Mesenchymal stem cell (in vitro differentiated cells and primary cell): ENCODE measurements at regions not wholly inside any gene's neighbourhood (a gene's known extent, or its start where the extent isn't known, plus 50 kb on each side); places are given as distances from the start of the nearest gene placed in this dataset.
"Not testable (repeated sequence)": the region's sequence is repeated elsewhere in the genome, so short reads cannot be mapped to it uniquely, and the experiment has no call there.

ENCODE experiments used
- DNase-seq: peaks from one replicate; pipeline ENCODE4 v3.0.0-alpha.2; 2013
- H2AFZ ChIP-seq: one replicate; pipeline ENCODE4 v1.6.1; 2013; ENCODE audit warnings: low read depth, mild to moderate bottlenecking, control low read depth, inconsistent platforms, low read length, moderate library complexity
- H2AK5ac ChIP-seq: 2 replicates; pipeline ENCODE4 v1.6.1; 2013; ENCODE audit warnings: low read length, moderate library complexity, mild to moderate bottlenecking, inconsistent platforms; ENCODE audit not compliant: severe bottlenecking
- H2BK120ac ChIP-seq: one replicate; pipeline ENCODE4 v1.6.1; 2013; ENCODE audit warnings: low read depth, mild to moderate bottlenecking, inconsistent platforms, low read length, moderate library complexity
- H2BK12ac ChIP-seq, 2 experiments: one replicate each; pipeline ENCODE4 v1.6.1; 2013; ENCODE audit warnings: inconsistent platforms in 2 of 2, low read length in 2 of 2, mild to moderate bottlenecking in 2 of 2, moderate library complexity in 2 of 2, control low read depth in 1 of 2
- H2BK15ac ChIP-seq: one replicate; pipeline ENCODE4 v1.6.1; 2013; ENCODE audit warnings: mild to moderate bottlenecking, low read depth, inconsistent platforms; ENCODE audit not compliant: poor library complexity, severe bottlenecking
- H2BK5ac ChIP-seq: 2 replicates; pipeline ENCODE4 v1.6.1; 2013; ENCODE audit warnings: low read depth, mild to moderate bottlenecking, low read length, control low read depth, inconsistent platforms; ENCODE audit not compliant: poor library complexity, severe bottlenecking
- H3K14ac ChIP-seq, 2 experiments: one replicate each; pipeline ENCODE4 v1.6.1; 2013; ENCODE audit warnings: inconsistent platforms in 2 of 2, low read length in 2 of 2, control low read depth in 1 of 2, mild to moderate bottlenecking in 1 of 2, moderate library complexity in 1 of 2
- H3K18ac ChIP-seq, 2 experiments: one replicate each; pipeline ENCODE4 v1.6.1; 2013; ENCODE audit warnings: inconsistent platforms in 2 of 2, low read length in 2 of 2, control low read depth in 1 of 2, low read depth in 1 of 2, mild to moderate bottlenecking in 1 of 2
- H3K23ac ChIP-seq, 2 experiments: one replicate each; pipeline ENCODE4 v1.6.1; 2013; ENCODE audit warnings: inconsistent platforms in 2 of 2, low read length in 2 of 2, mild to moderate bottlenecking in 2 of 2, moderate library complexity in 2 of 2, control low read depth in 1 of 2
- H3K27ac ChIP-seq: 2 replicates; pipeline ENCODE4 v1.5.1; 2013; ENCODE audit warnings: mild to moderate bottlenecking, moderate library complexity, low read length, control low read depth, inconsistent platforms; ENCODE audit not compliant: poor library complexity, severe bottlenecking
- H3K27me3 ChIP-seq, 2 experiments: 2 replicates each; pipeline versions ENCODE4 v1.6.1 to v1.7.0; 2013; ENCODE audit warnings: low read length in 2 of 2, mild to moderate bottlenecking in 2 of 2, moderate library complexity in 2 of 2, control low read depth in 1 of 2, inconsistent platforms in 1 of 2; ENCODE audit not compliant: control insufficient read depth in 1 of 2, insufficient read depth in 1 of 2
- H3K36me3 ChIP-seq, 2 experiments: 2 replicates each; pipeline versions ENCODE4 v1.6.1 to v1.7.0; 2013; ENCODE audit warnings: low read length in 2 of 2, control low read depth in 1 of 2, inconsistent platforms in 1 of 2, low read depth in 1 of 2, mild to moderate bottlenecking in 1 of 2; ENCODE audit not compliant: insufficient read depth in 2 of 2, control insufficient read depth in 1 of 2
- H3K4ac ChIP-seq, 2 experiments: one replicate each; pipeline ENCODE4 v1.6.1; 2013; ENCODE audit warnings: inconsistent platforms in 2 of 2, low read length in 2 of 2, mild to moderate bottlenecking in 2 of 2, moderate library complexity in 2 of 2, control low read depth in 1 of 2, low read depth in 1 of 2
- H3K4me1 ChIP-seq: 2 replicates; pipeline ENCODE4 v1.6.1; 2013; ENCODE audit warnings: low read depth, low read length, control low read depth; ENCODE audit not compliant: control insufficient read depth, insufficient read depth
- H3K4me2 ChIP-seq: 2 replicates; pipeline ENCODE4 v1.6.1; 2013; ENCODE audit warnings: low read length, mild to moderate bottlenecking, inconsistent platforms; ENCODE audit not compliant: poor library complexity, severe bottlenecking
- H3K4me3 ChIP-seq, 2 experiments: 2 replicates each; pipeline versions ENCODE4 v1.5.1 to v1.7.0; 2013; ENCODE audit warnings: low read length in 2 of 2, mild to moderate bottlenecking in 2 of 2, control low read depth in 1 of 2, low read depth in 1 of 2; ENCODE audit not compliant: insufficient read depth in 1 of 2
- H3K79me1 ChIP-seq: replicated peaks from 2 replicates; pipeline ENCODE4 v1.6.1; 2013; ENCODE audit warnings: mild to moderate bottlenecking, control low read depth, low read length, inconsistent platforms; ENCODE audit not compliant: poor library complexity, severe bottlenecking
- H3K9ac ChIP-seq: 2 replicates; pipeline ENCODE4 v1.7.0; 2013; ENCODE audit warnings: mild to moderate bottlenecking, low read length, moderate library complexity
- H3K9me3 ChIP-seq: 2 replicates; pipeline ENCODE4 v1.7.0; 2013; ENCODE audit warnings: mild to moderate bottlenecking, low read length; ENCODE audit not compliant: control insufficient read depth
- H4K8ac ChIP-seq: one replicate; pipeline ENCODE4 v1.6.1; 2013; ENCODE audit warnings: inconsistent platforms, mild to moderate bottlenecking, low read length, moderate library complexity
- H4K91ac ChIP-seq: one replicate; pipeline ENCODE4 v1.6.1; 2013; ENCODE audit warnings: mild to moderate bottlenecking, low read length, inconsistent platforms
- WGBS: methylation state at CpG from one replicate; pipeline ENCODE4 v1.1.7; 2013; ENCODE audit warnings: mixed read lengths; 5-methylcytosine and 5-hydroxymethylcytosine counted together

GRCh38 chr5:82626012-82626411, 347.9 kb upstream of the RPS23 start:
- H3K23ac ChIP-seq, H2BK5ac ChIP-seq, H2BK120ac ChIP-seq, H3K18ac ChIP-seq, H3K4me2 ChIP-seq, H2BK15ac ChIP-seq, H3K79me1 ChIP-seq, H4K8ac ChIP-seq, H2AK5ac ChIP-seq, H3K9ac ChIP-seq, H4K91ac ChIP-seq, H3K27me3 ChIP-seq, H3K9me3 ChIP-seq, H2BK12ac ChIP-seq, H2AFZ ChIP-seq, H3K4ac ChIP-seq, H3K4me1 ChIP-seq, H3K36me3 ChIP-seq, H3K14ac ChIP-seq, DNase-seq, H3K4me3 ChIP-seq, H3K27ac ChIP-seq: not testable (repeated sequence)
- WGBS = 67% methylated on average over 1 of the region's 1 CpG

GRCh38 chr5:82624062-82624461, 345.9 kb upstream of the RPS23 start:
- Histone ChIP-seq H3K18ac (no peak overlapping the region), H4K8ac (no peak overlapping the region), H3K14ac (no peak overlapping the region), H3K79me1 (no peaks in the 10 kb centered on the region), H3K36me3 (no peaks in the 10 kb centered on the region), H2BK5ac (no peak overlapping the region), H3K4me2 (no peak overlapping the region), H3K4ac (no peak overlapping the region), H2AK5ac (no peak overlapping the region), H3K9me3 (peaks cover 4% of the 10 kb centered on the region), H2BK12ac (no peak overlapping the region), H2BK15ac (no peak overlapping the region), H3K4me1 (no peaks in the 10 kb centered on the region), H3K4me3 (no peak overlapping the region), H2AFZ (no peak overlapping the region), H3K9ac (no peak overlapping the region), H3K27me3 (no peaks in the 10 kb centered on the region), H4K91ac (no peak overlapping the region), H3K23ac (no peak overlapping the region), H2BK120ac (no peak overlapping the region), H3K27ac (no peak overlapping the region)
- WGBS = no CpG with 5 or more reads among the region's 1 CpG
- DNase-seq = no peak

DNA sequence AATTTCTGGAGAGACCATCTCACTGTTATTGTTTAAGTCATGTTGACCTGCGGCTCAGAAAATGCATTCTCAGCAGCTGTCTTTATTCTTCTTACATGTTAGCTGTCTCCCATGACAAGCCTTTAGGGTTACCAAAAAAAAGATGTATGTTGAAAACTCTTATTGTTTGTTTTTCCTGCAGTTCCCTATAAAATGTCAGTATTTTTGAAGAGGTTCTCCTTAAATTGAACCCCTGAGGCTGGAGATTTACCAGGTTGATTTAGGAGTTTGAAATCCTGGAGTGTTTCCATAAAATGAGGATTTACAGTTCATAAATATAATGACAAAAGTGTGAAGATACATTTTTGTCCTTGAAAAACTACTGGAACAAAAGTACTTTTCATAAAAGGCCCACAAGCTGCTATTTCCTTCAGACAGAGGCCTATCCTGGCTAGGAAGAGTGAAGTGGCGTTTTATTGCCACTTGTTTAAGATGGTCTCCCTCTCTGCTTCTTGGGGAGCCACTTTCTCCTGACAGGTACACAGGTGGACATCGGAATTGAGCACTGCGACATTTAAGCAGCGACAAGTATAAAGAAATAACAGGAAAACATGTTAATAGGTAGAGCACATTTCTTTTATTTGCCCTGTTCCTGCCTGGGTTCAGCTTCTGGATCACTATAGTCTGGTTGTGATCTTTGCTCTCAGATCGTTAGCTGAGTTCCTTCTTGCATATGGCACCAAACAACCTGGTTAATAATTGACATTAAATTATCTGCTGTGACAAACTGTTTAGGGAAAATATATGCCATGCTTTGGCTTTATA, 344.8 kb upstream of the RPS23 start:
- Histone ChIP-seq H3K4me2 (no peak overlapping the region), H2AK5ac (no peak overlapping the region), H2BK120ac (no peak overlapping the region), H3K9ac (no peak overlapping the region), H3K36me3 (no peaks in the 10 kb centered on the region), H3K18ac (no peak overlapping the region), H3K4me3 (no peak overlapping the region), H2AFZ (no peak overlapping the region), H2BK12ac (no peak overlapping the region), H4K91ac (no peak overlapping the region), H3K23ac (no peak overlapping the region), H3K4ac (no peak overlapping the region), H2BK5ac (no peak overlapping the region), H2BK15ac (no peak overlapping the region), H3K27ac (no peak overlapping the region), H3K79me1 (no peaks in the 10 kb centered on the region), H3K4me1 (no peaks in the 10 kb centered on the region), H4K8ac (no peak overlapping the region), H3K14ac (no peak overlapping the region), H3K9me3 (peaks cover 10% of the 10 kb centered on the region), H3K27me3 (no peaks in the 10 kb centered on the region)
- WGBS = 81% methylated on average over 5 of the region's 6 CpGs
- DNase-seq = no peak

GRCh38 chr5:82622205-82622604, 344.1 kb upstream of the RPS23 start:
- H4K8ac ChIP-seq = no peak overlapping the region
- H3K36me3 ChIP-seq = no peaks in the 10 kb centered on the region
- no peaks in the 10 kb centered on the region for H3K27me3 ChIP-seq
- no peak overlapping the region for H2BK12ac ChIP-seq
- no peak overlapping the region for H3K4me2 ChIP-seq
- no peak for DNase-seq
- H3K27ac ChIP-seq = no peak overlapping the region
- no peaks in the 10 kb centered on the region for H3K79me1 ChIP-seq
- WGBS = 98% methylated on average over 3 of the region's 4 CpGs
- no peak overlapping the region for H2BK5ac ChIP-seq
- H2BK120ac ChIP-seq = no peak overlapping the region
- H3K4me1 ChIP-seq = no peaks in the 10 kb centered on the region
- H2AFZ ChIP-seq = no peak overlapping the region
- H4K91ac ChIP-seq = no peak overlapping the region
- no peak overlapping the region for H3K14ac ChIP-seq
- H3K9me3 ChIP-seq = peaks cover 10% of the 10 kb centered on the region
- no peak overlapping the region for H3K4ac ChIP-seq
- no peak overlapping the region for H2AK5ac ChIP-seq
- no peak overlapping the region for H3K23ac ChIP-seq
- no peak overlapping the region for H3K9ac ChIP-seq
- no peak overlapping the region for H2BK15ac ChIP-seq
- no peak overlapping the region for H3K4me3 ChIP-seq
- H3K18ac ChIP-seq = no peak overlapping the region
